ENCODE measurements at regions not wholly inside any gene's neighbourhood (a gene's known extent, or its start where the extent isn't known, plus 50 kb on each side); places are given as distances from the start of the nearest gene placed in this dataset.

- Mint-ChIP-seq H3K36me3 (ENCODE audit: unreplicated experiment) (no peaks in the 10 kb centered on the region), H3K4me1 (ENCODE audit: unreplicated experiment) (peaks cover 7% of the 10 kb centered on the region), H3K27ac (ENCODE audit: unreplicated experiment) (no peak overlapping the region), H3K9me3 (ENCODE audit: unreplicated experiment) (peaks cover 15% of the 10 kb centered on the region), H3K4me3 (ENCODE audit: unreplicated experiment) (no peak overlapping the region), H3K27me3 (ENCODE audit: unreplicated experiment) (no peaks in the 10 kb centered on the region)
- DNase-seq (ENCODE audit: extremely low spot score, unreplicated experiment): no peak
- TF ChIP-seq, protein P1, sequence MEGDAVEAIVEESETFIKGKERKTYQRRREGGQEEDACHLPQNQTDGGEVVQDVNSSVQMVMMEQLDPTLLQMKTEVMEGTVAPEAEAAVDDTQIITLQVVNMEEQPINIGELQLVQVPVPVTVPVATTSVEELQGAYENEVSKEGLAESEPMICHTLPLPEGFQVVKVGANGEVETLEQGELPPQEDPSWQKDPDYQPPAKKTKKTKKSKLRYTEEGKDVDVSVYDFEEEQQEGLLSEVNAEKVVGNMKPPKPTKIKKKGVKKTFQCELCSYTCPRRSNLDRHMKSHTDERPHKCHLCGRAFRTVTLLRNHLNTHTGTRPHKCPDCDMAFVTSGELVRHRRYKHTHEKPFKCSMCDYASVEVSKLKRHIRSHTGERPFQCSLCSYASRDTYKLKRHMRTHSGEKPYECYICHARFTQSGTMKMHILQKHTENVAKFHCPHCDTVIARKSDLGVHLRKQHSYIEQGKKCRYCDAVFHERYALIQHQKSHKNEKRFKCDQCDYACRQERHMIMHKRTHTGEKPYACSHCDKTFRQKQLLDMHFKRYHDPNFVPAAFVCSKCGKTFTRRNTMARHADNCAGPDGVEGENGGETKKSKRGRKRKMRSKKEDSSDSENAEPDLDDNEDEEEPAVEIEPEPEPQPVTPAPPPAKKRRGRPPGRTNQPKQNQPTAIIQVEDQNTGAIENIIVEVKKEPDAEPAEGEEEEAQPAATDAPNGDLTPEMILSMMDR (IDR thresholded peaks at IDR 0.05): no peak
These were observed 387.8 kb upstream of the GJE1 start for GRCh38 chr6:141744971-141745370.

DNA sequence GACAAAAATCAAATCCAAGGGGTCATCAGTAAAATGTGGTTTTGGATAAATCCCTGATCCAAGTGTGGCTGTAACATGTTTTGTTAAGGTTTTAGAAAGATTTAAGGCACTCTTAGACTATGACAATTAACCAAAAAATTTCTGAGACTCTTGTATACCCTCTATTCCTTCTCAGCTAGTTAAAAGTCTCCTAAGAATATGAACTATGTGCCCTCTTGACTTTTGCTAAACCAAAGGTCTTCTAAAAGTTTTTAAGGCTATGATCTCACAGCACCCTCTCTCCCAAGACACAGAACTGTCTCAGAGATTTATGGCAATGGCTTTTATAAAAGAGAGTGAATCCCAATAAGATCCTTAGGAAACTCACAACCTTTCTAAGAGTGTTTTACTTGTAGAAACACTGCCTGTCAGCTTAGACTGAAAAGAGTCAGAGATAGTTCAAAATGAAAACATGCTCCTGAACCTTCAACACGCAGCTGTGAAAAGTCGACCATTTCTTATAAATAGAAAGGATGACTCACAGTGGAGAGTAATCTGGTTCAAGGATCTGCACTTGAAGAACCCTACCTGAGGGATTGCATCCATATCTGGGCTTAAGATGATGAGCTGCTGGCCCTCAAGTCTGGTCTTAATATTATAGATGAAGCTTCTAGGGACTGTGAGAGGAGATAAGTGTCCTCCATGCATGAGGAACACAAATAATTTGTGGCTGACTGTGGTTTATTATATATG is 388.4 kb upstream of the GJE1 start:
- peaks cover 15% of the 10 kb centered on the region for H3K9me3 Mint-ChIP-seq (ENCODE audit: unreplicated experiment)
- H3K4me1 Mint-ChIP-seq (ENCODE audit: unreplicated experiment): peaks cover 7% of the 10 kb centered on the region
- H3K27ac Mint-ChIP-seq (ENCODE audit: unreplicated experiment): no peak overlapping the region
- H3K27me3 Mint-ChIP-seq (ENCODE audit: unreplicated experiment): no peaks in the 10 kb centered on the region
- no peak overlapping the region for H3K4me3 Mint-ChIP-seq (ENCODE audit: unreplicated experiment)
- TF ChIP-seq, protein P1 (IDR thresholded peaks at IDR 0.05): no peak
- no peak for DNase-seq (ENCODE audit: extremely low spot score, unreplicated experiment)
- no peaks in the 10 kb centered on the region for H3K36me3 Mint-ChIP-seq (ENCODE audit: unreplicated experiment)

DNA sequence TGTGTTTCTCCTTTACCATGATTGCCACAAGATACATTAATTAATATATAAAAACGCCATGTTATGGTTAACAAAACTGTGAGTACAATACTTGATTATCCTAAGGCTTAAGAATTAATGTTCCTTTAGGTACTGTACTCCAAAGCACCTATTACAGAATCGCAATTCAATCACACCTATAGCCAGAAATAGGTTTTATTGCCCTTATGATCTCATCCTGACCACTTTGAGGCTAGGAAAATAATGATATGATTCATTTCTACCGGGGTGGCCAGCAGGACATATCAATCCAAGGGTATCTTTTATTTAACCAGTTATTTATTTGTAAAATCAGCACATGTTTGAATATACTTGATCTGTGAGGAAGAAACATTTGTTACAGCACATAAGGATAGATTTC is 396.6 kb upstream of the GJE1 start:
- Mint-ChIP-seq H3K36me3 (ENCODE audit: unreplicated experiment) (no peaks in the 10 kb centered on the region), H3K4me1 (ENCODE audit: unreplicated experiment) (no peaks in the 10 kb centered on the region), H3K27me3 (ENCODE audit: unreplicated experiment) (no peaks in the 10 kb centered on the region), H3K27ac (ENCODE audit: unreplicated experiment) (no peak overlapping the region), H3K9me3 (ENCODE audit: unreplicated experiment) (no peaks in the 10 kb centered on the region), H3K4me3 (ENCODE audit: unreplicated experiment) (no peak overlapping the region)
- no peak for DNase-seq (ENCODE audit: extremely low spot score, unreplicated experiment)
- TF ChIP-seq, protein P1 (IDR thresholded peaks at IDR 0.05): no peak

DNA sequence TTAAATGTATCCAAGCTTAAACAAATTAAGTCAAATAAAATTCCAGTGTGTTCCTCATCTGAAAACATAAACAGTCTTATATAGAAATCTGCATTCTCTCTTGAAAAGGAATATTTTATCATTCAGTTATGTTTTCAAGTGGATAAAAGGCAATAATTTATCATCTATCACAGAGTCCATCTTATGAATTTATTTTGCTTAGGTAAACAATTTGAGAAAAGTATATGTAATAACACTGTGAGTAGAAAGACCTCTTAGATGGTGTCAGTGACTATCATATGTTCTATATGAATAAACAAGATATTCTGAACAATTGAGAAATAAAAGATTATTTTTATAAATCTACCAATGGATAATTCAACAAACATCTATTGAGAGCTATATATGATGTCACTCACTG is 397.6 kb upstream of the GJE1 start:
- H3K27ac Mint-ChIP-seq (ENCODE audit: unreplicated experiment): no peak overlapping the region

GRCh38 chr6:141734071-141734840 is 398.5 kb upstream of the GJE1 start:
- no peaks in the 10 kb centered on the region for H3K4me1 Mint-ChIP-seq (ENCODE audit: unreplicated experiment)
- no peak overlapping the region for H3K4me3 Mint-ChIP-seq (ENCODE audit: unreplicated experiment)
- no peak overlapping the region for H3K27ac Mint-ChIP-seq (ENCODE audit: unreplicated experiment)
- no peaks in the 10 kb centered on the region for H3K9me3 Mint-ChIP-seq (ENCODE audit: unreplicated experiment)
- no peaks in the 10 kb centered on the region for H3K36me3 Mint-ChIP-seq (ENCODE audit: unreplicated experiment)
- TF ChIP-seq, protein P1 (IDR thresholded peaks at IDR 0.05): no peak
- H3K27me3 Mint-ChIP-seq (ENCODE audit: unreplicated experiment): no peaks in the 10 kb centered on the region
- DNase-seq (ENCODE audit: extremely low spot score, unreplicated experiment): no peak

More for the DNA sequence above, 397.6 kb upstream of the GJE1 start:
- TF ChIP-seq, protein P1 (IDR thresholded peaks at IDR 0.05): no peak
- no peak for DNase-seq (ENCODE audit: extremely low spot score, unreplicated experiment)
- Mint-ChIP-seq H3K4me3 (ENCODE audit: unreplicated experiment) (no peak overlapping the region), H3K36me3 (ENCODE audit: unreplicated experiment) (no peaks in the 10 kb centered on the region), H3K4me1 (ENCODE audit: unreplicated experiment) (no peaks in the 10 kb centered on the region), H3K27me3 (ENCODE audit: unreplicated experiment) (no peaks in the 10 kb centered on the region), H3K9me3 (ENCODE audit: unreplicated experiment) (no peaks in the 10 kb centered on the region)

All from osteocyte (in vitro differentiated cells).